Head of caudate nucleus (tissue), 42 donors: ENCODE measurements at regions not wholly inside any gene's neighbourhood (a gene's known extent, or its start where the extent isn't known, plus 50 kb on each side); places are given as distances from the start of the nearest gene placed in this dataset.
"Not testable (repeated sequence)": the region's sequence is repeated elsewhere in the genome, so short reads cannot be mapped to it uniquely, and the experiment has no call there.

ENCODE experiments used
- DNase-seq, 42 donors: peaks; one replicate each; pipeline versions ENCODE4 v3.0.0 to v3.0.0-alpha.2; 2020 to 2021; ENCODE audit warnings: mixed read lengths in 7 of 42
- intact Hi-C: fragments of 100-400 bp; cut with DNase I; formaldehyde crosslinking; loops from one replicate; pipeline ENCODE4 v1.15.0; 2022

DNA sequence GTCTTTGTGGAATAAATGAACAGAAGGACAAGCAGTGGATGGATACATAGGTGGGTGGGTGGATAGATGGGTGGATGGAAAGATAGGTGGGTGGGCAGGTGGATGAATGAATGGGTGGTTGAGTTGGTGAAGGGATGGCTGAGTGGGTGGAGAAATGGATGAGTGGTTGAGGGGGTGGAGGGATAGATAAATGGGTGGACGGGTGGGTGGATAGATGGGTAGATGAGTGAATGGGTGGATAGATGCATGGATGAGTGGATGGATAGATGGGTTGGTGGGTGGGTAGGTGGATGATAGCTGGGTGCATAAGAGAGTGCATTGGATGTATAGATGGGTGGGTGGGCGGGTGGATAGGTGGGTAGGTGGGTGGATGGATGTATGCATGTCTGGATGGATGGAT is 63.5 kb downstream of the UNC93B1 start:
- intact Hi-C loops, DNase-seq: not testable (repeated sequence)

DNA sequence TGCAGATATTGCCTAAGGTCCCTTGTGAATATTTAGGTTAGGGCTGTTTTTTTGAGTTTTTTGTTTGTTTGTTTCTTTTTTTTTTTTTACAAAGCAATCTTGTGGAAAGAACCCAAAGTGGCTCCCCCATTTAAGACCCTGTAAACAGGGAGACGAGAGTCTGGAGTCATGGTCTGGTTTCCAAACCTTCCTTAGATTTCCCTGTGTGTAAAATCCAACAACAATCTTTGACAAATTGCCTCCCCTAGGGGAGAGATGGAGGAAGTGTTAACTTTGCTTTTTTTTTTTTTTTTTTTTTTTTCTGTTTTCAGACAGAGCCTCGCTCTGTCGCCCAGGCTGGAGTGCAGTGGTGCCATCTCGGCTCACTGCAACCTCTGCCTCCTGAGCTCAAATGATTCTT is 64.9 kb downstream of the UNC93B1 start:
- DNase-seq, intact Hi-C loops: not testable (repeated sequence)

DNA sequence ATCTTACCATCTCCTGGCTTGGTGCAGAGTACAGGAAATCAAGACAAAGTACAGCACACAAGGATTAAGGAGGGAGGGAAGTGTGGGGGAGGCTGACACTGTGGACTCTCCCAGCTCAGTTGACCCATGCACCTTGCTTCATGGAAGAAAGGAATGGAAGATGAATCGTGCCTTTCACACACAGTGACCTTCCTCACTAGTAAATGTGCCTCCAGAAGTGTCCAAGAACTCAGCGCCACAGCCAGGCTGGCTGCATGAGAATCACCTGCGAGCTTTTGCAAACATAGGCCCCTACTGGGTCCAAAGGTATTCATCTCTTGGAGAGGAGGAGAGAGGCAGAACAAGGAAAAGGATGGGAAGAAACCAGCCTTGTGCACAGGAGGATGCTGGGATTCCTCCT is 65.5 kb downstream of the UNC93B1 start:
- intact Hi-C loops, DNase-seq: not testable (repeated sequence)

DNA sequence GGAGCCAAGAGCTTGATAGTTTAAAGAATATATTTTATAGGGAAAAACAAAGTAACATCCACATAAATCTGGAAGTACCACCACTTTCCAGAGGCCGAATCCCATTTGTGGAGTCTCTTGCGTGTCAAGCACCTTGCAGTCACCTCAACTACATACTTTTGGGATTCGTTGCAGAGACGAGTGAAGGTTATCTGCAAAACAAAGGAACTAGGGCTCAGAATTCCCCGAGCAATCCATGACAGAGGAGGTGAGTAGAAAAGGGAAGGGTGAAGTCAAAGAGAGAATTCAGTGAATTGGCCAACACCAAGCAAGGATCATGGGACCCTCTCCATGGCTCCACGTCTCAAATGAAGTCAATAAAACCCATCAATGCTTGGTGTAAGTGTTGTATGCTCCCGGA is 80.3 kb downstream of the UNC93B1 start:
- DNase-seq, intact Hi-C loops: not testable (repeated sequence)

DNA sequence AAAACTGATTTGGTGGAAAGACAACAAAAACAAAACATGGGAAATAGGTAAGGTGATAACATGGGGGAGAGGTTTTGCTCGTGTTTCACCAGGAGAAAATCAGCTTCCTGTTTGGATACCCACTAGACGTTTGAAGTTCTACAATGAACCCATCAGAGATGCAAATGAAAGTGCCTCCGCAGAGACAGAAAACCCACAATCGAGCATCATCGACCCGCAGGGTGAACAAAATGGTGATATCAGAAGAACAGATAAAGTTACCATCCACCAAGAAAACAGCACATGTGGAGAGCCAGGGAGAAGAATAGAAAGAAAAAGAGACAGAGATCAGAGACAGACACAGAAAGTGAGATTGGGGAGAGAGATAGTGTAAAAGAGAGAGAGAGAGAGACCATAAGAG is 83.4 kb downstream of the UNC93B1 start:
- DNase-seq, intact Hi-C loops: not testable (repeated sequence)

DNA sequence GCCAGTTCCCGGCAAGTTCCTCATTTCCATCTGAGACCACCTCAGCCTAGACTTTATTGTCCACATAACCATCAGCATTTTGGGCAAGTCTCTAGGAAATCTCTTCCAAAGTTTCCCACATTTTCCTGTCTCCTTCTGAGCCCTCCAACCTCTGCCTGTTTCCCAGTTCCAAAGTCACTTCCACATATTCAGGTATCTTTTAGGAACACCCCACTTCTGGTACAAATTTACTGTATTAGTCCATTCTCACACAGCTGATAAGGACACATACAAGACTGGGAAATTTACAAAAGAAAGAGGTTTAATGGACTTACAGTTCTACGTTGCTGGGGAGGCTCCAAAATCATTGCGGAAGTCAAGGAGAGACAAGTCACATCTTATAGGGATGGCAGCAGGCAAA is 91.7 kb downstream of the UNC93B1 start:
- DNase-seq, intact Hi-C loops: not testable (repeated sequence)

DNA sequence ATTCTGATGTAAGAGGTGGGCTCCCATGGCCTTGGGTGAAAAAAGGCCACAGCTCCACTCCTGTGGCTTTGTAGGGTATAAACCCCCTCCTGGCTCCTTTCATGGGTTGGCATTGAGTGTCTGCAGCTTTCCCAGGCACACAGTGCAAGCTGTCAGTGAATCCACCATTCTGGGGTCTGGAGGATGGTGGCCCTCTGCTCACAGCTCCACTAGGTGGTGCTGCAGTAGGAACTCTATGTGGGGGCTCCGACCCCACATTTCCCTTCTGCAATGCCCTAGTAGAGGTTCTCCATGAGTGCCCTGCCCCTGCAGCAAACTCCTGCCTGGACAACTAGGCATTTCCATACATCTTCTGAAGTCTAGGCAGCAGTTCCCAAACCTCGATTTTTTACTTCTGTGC is 92.7 kb downstream of the UNC93B1 start:
- DNase-seq, intact Hi-C loops: not testable (repeated sequence)

DNA sequence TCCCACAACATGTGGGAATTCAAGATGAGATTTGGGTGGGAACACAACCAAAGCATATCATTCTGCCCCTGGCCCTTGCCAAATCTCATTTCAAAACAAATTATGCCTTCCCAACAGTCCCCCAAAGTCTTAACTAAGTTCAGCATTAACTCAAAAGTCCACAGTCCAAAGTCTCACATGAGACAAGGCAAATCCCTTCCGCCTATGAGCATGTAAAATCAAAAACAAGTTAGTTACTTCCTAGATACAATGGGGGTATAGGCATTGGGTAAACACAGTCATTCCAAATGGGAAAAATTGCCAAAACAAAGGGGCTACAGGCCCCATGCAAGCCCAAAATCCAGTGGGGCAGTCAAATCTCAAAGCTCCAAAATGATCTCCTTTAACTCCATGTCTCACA is 93.1 kb downstream of the UNC93B1 start:
- DNase-seq, intact Hi-C loops: not testable (repeated sequence)

DNA sequence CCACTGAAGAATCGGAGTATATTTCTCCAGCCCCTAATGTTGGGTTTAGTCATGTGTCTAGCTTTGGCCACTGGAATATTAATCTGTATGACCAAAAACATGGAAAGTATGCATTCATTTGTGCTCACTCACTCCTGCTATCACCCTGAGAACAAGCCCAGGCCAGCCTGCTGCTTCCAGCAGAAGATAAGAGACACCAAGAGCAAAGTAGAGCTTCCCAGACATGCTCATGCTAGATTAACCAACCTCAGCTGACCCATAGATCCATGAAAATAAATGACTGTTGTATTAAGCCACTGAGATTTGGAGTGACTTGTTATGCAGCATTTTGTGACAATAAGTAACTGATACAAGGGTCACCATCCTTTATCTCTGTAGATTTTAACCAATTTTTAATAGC is 96.9 kb downstream of the UNC93B1 start:
- intact Hi-C loops, DNase-seq: not testable (repeated sequence)

DNA sequence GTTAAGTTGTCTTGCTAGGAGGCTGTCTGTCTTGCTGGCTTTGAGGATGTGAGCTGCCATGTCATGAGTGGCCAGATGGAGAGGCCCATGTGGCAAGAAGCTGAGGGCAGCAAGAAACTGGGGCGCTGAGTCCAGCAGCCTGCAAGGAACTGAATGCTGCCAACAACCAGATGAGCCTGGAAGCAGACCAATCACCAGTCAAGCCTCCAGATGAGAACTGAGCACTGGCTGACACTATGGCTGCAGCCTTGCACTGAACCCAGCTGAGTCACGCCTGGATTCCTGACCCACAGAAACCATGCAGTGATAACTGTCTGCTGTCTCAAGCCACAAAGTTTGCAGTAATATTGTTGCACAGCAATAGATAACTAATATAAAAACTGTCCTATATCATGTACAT is 104.4 kb downstream of the UNC93B1 start:
- intact Hi-C loops, DNase-seq: not testable (repeated sequence)

DNA sequence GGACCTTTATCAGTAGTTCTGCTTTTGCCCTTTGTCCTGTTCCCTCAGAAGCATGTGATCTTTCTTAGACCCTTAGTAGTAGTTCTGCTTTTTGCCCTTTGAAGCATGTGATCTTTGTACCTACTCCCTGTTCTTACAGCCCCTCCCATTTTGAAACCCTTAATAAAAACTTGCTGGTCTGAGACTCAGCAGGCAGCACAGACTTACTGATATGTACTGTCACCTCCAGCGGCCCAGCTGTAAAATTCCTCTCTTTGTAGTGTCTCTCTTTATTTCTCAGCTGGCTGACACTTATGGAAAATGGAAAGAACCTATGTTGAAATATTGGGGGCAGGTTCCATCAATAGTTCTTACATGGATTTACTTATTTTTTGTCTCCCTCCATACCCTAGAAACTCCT is 110.4 kb downstream of the UNC93B1 start:
- DNase-seq, intact Hi-C loops: not testable (repeated sequence)

DNA sequence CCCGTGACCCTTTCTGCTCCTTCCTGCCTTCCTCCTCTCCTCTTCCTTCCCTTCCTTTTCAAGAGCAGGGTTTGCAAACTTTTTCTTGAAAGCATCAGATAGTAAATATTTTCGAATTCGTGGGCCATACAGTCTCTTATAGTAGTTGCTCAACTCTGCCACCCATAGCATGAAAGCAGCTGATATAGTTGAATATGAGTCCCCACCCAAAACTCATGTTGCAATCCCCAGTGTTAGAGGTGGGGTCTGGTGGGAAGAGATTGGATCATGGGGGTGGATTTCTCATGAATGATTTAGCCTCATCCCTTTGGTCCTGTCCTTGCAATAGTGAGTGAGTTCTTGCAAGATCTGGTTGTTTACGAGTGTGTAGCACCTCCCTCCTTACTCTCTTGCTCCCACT is 114.3 kb downstream of the UNC93B1 start:
- DNase-seq, intact Hi-C loops: not testable (repeated sequence)

DNA sequence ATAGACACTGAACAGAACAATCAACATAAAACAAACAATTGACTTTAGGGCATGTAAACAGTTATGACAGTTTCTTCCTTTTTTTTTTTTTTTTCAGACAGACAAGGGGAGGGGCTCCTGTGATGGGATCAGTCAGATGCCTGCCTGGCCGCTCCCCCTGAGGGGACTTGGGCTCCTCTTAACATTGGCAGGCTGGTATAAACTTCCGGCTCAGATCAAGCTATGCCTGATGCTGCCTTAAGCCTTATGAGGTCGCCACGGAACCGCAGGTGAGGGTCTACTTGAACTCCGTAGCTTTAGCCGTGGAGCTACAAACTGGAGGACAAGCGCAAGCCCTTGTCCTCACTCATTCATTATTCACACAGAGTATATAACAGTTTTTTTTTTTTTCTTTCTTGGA is 115.8 kb downstream of the UNC93B1 start:
- intact Hi-C loops, DNase-seq: not testable (repeated sequence)

DNA sequence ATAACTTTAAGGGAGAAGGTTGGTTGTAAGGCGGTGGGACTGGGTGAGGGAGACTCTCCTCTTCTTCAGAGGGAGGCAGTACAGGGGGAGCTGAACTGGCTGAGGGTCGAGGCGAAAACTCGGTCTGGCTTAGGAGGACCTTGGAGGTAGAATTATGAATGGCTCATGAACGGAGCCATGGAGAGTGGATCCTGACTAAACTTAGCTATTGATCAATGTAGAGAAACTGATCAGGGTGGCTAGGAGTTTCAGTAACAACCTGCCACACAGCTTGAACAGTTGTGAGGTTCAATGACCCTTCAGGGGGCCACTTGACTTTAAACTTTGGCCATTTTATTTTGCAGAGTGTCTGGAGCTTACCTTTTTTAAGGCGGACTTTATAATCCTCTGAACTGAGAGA is 117.2 kb downstream of the UNC93B1 start:
- DNase-seq, intact Hi-C loops: not testable (repeated sequence)

DNA sequence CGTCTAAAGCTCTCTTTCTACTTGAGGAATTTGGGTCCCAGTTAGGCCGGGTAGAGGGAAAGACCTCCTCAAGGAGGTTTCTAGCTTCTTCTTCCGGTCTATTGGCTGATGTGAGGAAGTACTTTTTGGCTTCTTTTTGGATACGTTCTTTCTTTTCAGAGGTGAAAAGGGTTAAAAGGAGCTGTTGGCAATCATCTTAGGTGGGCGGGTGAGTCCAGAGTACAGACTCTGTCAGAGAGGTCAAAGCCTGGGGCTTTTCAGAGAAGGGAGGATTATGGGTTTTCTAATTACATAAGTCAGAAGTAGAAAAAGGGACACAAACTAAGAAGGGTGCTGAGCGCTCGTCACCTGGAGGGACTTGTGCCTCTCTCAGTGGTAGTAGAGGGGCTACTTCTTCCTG is 117.7 kb downstream of the UNC93B1 start:
- intact Hi-C loops, result not testable (repeated sequence)

DNA sequence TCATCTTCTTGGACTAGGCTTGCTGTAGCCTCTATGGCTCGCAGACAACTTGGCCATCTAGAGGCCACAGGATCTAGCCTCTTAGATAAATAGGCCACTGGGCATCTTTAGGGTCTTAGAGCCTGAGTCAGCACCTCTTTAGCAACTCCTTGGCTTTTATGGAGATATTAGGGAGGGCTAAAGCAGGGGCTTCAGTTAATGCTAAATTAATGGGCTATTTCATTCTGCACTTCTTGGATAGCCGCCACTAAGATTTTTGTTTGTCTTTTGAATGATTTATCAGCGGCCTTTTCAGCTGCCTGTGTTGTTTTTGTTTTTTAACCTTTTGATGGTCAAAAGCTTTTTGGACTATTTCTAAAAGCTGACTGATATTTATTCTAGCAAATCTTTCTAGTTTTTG is 118.3 kb downstream of the UNC93B1 start:
- intact Hi-C loops, DNase-seq: not testable (repeated sequence)

More for the DNA sequence above, 117.7 kb downstream of the UNC93B1 start:
- not testable (repeated sequence) for DNase-seq

DNA sequence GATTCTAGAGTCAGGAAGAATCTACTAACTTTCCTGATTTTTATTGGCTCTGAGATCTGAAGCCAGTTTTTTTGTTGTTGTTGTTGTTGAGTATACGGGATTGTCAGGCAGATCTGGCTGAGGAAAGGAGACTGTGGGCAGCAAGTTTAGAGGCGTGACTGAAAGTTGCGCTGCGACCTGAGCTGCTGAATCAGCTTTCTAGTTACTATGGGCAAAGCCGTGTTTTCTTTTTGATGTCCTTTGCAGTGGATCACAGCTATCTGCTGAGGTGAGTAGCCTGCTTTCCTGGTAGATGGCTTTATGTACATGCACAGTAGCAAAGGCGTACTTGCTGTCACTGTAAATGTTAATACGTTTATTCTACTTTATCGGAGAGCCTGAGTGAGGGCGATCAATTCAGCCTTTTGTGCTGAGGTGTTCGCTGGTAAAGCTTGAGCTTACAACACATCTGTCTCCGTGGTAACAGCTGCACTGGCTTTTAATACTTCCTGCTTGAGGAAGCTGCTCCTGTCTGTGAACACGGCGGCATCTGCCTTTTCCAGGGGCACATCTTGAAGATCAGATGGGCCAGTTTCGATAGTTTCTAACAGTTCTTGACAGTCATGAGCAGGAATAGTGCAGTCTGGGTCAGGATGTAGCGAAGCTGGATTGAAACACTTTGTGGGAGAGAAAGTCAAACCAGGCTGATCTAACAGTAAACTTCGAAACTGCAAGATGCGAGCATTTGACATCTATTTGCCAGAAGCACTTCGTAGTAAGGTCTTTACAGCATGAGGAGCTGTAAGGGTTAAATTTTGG is 118.9 kb downstream of the UNC93B1 start:
- DNase-seq, intact Hi-C loops: not testable (repeated sequence)

DNA sequence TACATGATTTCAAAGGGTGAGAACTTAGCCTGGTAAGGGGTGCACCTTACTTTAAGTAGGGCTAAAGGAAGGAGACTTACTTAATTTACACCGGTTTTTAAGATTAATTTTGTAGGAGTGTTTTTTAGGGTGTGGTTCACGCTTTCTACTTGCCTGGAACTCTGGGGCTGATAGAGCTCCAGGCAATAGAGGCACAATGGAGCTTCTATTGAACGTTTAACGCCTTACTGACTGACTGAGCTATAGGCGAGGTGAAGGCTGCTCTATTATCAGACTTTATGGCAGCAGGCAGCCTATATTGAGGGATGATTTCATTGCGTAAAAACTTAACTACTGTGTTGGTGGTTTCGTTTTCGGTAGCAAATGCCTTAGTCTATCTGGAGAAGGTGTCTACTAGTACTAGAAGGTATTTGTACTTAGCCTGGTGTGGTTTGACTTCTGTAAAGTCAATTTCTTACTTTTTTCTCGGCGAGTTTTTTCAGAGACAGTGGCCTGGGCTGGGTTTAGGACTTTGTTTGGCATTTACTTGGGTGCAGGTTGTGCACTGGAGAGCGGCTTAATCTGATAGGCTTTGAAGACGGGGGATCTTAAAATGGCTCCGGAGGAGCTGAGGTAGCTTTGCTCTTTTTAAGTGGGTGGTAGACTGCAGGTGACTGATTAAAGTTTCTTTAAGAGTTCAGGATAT is 119.7 kb downstream of the UNC93B1 start:
- intact Hi-C loops, result not testable (repeated sequence)

DNA sequence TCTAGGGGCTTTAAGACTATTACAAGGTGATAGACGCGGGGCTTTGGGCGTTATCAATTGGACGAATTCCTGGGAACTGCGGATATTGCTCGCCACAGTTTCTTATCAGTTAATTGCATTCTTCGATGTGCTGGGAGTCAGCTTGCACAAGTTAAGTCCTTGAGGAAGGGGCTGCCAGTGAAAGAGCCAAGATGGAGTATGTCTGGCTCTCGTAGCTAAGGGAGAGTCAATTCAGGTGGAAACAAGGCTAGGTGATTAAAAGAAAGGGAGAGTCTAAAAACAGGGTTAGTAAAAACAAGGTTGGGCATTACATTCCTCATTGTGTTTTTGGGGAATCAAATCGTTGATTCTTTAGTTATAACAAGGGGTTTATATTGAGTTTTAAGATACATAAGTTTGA is 121.6 kb downstream of the UNC93B1 start:
- intact Hi-C loops, DNase-seq: not testable (repeated sequence)

More for the DNA sequence above, 119.7 kb downstream of the UNC93B1 start:
- not testable (repeated sequence) for DNase-seq

DNA sequence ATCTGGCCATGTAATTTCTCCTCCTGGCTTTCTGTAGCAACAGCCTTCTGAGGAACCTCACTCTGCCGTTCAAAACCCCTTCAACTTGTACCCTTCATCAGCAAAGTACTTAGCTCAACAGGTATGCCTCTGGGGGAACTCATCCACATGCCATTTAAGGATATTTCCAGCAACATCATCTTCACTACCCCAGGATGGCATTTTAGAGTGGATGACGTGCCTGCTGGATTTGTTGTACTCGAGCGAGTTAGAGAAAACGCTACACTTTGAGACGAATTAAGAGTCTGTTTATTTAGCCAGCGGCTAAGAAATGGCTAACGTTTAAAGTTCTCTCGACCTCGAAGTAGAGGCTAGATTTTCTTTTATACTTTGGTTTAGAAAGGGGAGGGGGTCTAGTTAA is 122.1 kb downstream of the UNC93B1 start:
- intact Hi-C loops, DNase-seq: not testable (repeated sequence)
